ENCODE measurements at regions not wholly inside any gene's neighbourhood (a gene's known extent, or its start where the extent isn't known, plus 50 kb on each side); places are given as distances from the start of the nearest gene placed in this dataset.
"Not testable (repeated sequence)": the region's sequence is repeated elsewhere in the genome, so short reads cannot be mapped to it uniquely, and the experiment has no call there.

- CTCF ChIA-PET; H3K27me3 ChIP-seq (ENCODE audit: insufficient read depth, low read length); H3K79me2 ChIP-seq (ENCODE audit: insufficient read depth, low read length); H3K4me2 ChIP-seq (ENCODE audit: low read length); ATAC-seq; H3K9me3 ChIP-seq (ENCODE audit: control insufficient read depth in 1 of 2, insufficient read depth in 1 of 2, low read depth in 1 of 2, low read length in 2 of 2); intact Hi-C loops (cut with micrococcal nuclease); H2AFZ ChIP-seq (ENCODE audit: low read depth, low read length, poor library complexity, severe bottlenecking); H3K36me3 ChIP-seq (ENCODE audit: control insufficient read depth in 1 of 2, insufficient read depth in 2 of 2, low read length in 2 of 2); RAD21 ChIA-PET (ENCODE audit: low non-redundant PET in 1 of 2, low total read pairs in 2 of 2, uncharacterized antibody in 2 of 2, unreplicated experiment in 2 of 2); H3K9ac ChIP-seq (ENCODE audit: low read length); H3K27ac ChIP-seq (ENCODE audit: low read depth, low read length); POLR2A ChIA-PET; BruUV-seq (replicated peaks); H3K4me3 ChIP-seq (replicated peaks in 1 of 2; ENCODE audit: low read depth in 1 of 2, low read length in 2 of 2); H3K9me2 ChIP-seq (ENCODE audit: insufficient read depth); DNase-seq (ENCODE audit: low read depth, low spot score); H4K20me1 ChIP-seq (ENCODE audit: insufficient read depth): not testable (repeated sequence)
- H3K4me1 ChIP-seq (ENCODE audit: control insufficient read depth in 1 of 2, insufficient read depth in 2 of 2, low read length in 2 of 2) = peaks cover 0 to 18% of the 10 kb centered on the region in 2 experiments; a peak in 2 of 4 replicates
Observed at GRCh38 chr1:221967538-221967937, 225.6 kb upstream of the DUSP10 start.

- H2AFZ ChIP-seq (ENCODE audit: low read depth, low read length, poor library complexity, severe bottlenecking); H3K27ac ChIP-seq (ENCODE audit: low read depth, low read length); H3K36me3 ChIP-seq (ENCODE audit: control insufficient read depth in 1 of 2, insufficient read depth in 2 of 2, low read length in 2 of 2); H3K4me2 ChIP-seq (ENCODE audit: low read length); H3K9me3 ChIP-seq (ENCODE audit: control insufficient read depth in 1 of 2, insufficient read depth in 1 of 2, low read depth in 1 of 2, low read length in 2 of 2); H3K27me3 ChIP-seq (ENCODE audit: insufficient read depth, low read length); H3K4me3 ChIP-seq (replicated peaks in 1 of 2; ENCODE audit: low read depth in 1 of 2, low read length in 2 of 2); H3K9me2 ChIP-seq (ENCODE audit: insufficient read depth); RAD21 ChIA-PET (ENCODE audit: low non-redundant PET in 1 of 2, low total read pairs in 2 of 2, uncharacterized antibody in 2 of 2, unreplicated experiment in 2 of 2); intact Hi-C loops (cut with micrococcal nuclease); H3K79me2 ChIP-seq (ENCODE audit: insufficient read depth, low read length); ATAC-seq; H4K20me1 ChIP-seq (ENCODE audit: insufficient read depth); DNase-seq (ENCODE audit: low read depth, low spot score); CTCF ChIA-PET; BruUV-seq (replicated peaks); POLR2A ChIA-PET; H3K9ac ChIP-seq (ENCODE audit: low read length): not testable (repeated sequence)
- H3K4me1 ChIP-seq (ENCODE audit: control insufficient read depth in 1 of 2, insufficient read depth in 2 of 2, low read length in 2 of 2) = peaks cover 3 to 25% of the 10 kb centered on the region in 2 experiments
Observed at GRCh38 chr1:221966888-221967287, 225.0 kb upstream of the DUSP10 start.

- H3K4me1 ChIP-seq (ENCODE audit: control insufficient read depth in 1 of 2, insufficient read depth in 2 of 2, low read length in 2 of 2) = peaks cover 9 to 35% of the 10 kb centered on the region in 2 experiments
- H3K27me3 ChIP-seq (ENCODE audit: insufficient read depth, low read length) = not testable (repeated sequence)
Observed at GRCh38 chr1:221965891-221966290, 224.0 kb upstream of the DUSP10 start.

More at GRCh38 chr1:221965891-221966290, 224.0 kb upstream of the DUSP10 start:
- H3K36me3 ChIP-seq (ENCODE audit: control insufficient read depth in 1 of 2, insufficient read depth in 2 of 2, low read length in 2 of 2); H3K4me2 ChIP-seq (ENCODE audit: low read length); intact Hi-C loops (cut with micrococcal nuclease); CTCF ChIA-PET; H4K20me1 ChIP-seq (ENCODE audit: insufficient read depth); RAD21 ChIA-PET (ENCODE audit: low non-redundant PET in 1 of 2, low total read pairs in 2 of 2, uncharacterized antibody in 2 of 2, unreplicated experiment in 2 of 2); DNase-seq (ENCODE audit: low read depth, low spot score); H2AFZ ChIP-seq (ENCODE audit: low read depth, low read length, poor library complexity, severe bottlenecking); H3K9ac ChIP-seq (ENCODE audit: low read length); H3K4me3 ChIP-seq (replicated peaks in 1 of 2; ENCODE audit: low read depth in 1 of 2, low read length in 2 of 2); ATAC-seq; H3K9me2 ChIP-seq (ENCODE audit: insufficient read depth); H3K79me2 ChIP-seq (ENCODE audit: insufficient read depth, low read length); H3K27ac ChIP-seq (ENCODE audit: low read depth, low read length); POLR2A ChIA-PET; H3K9me3 ChIP-seq (ENCODE audit: control insufficient read depth in 1 of 2, insufficient read depth in 1 of 2, low read depth in 1 of 2, low read length in 2 of 2); BruUV-seq (replicated peaks): not testable (repeated sequence)

All from HCT116 (cell line).